SK-N-MC (cell line): ENCODE measurements at regions not wholly inside any gene's neighbourhood (a gene's known extent, or its start where the extent isn't known, plus 50 kb on each side); places are given as distances from the start of the nearest gene placed in this dataset.

Experiments
- EZH2 ChIP-seq: fragments of 200-600 bp; sonication (generic); IDR thresholded peaks from one replicate; pipeline ENCODE4 v1.6.1; 2017; ENCODE audit warnings: antibody characterized with exemption
- POLR2AphosphoS5 ChIP-seq: IDR thresholded peaks from 2 replicates; pipeline ENCODE4 v1.6.1; 2012; ENCODE audit warnings: mild to moderate bottlenecking, low read depth, low read length, borderline replicate concordance

DNA sequence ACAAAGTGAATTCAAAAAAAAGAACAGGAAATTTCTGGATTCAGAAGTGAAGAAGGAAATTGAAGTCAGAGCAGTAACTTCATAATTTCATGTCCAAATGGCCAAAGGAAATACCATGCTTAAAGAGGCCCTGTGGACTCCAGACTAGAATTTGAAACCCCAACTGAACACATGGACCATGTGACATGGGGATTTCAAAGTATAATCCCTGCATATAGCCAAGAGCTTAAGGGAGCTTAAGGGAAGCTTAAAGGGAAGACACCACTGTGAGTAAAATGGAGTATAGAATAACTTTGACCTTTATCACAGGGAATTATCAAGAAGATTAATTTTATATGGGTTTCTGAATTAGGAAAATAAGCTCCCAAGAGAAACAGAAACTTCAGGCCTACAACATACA, 241.8 kb upstream of the POGK start:
- TF ChIP-seq EZH2 = no peak
- TF ChIP-seq POLR2AphosphoS5 = no peak
